Uterus (tissue), 3 donors: ENCODE measurements at regions not wholly inside any gene's neighbourhood (a gene's known extent, or its start where the extent isn't known, plus 50 kb on each side); places are given as distances from the start of the nearest gene placed in this dataset.
A peak's percentile ranks its signal among the peaks of the same experiment; 100 is the strongest.

Experiments
- DNase-seq, 2 donors: peaks; one replicate each; pipeline ENCODE4 v3.0.0-alpha.2; 2019 to 2020
- H3K27ac ChIP-seq, 2 donors: fragments of 200-600 bp; sonication (generic); 1 replicate in 1 of 2; 2 replicates in 1 of 2; pipeline ENCODE4 v1.5.1; 2016 to 2018
- H3K27me3 ChIP-seq, 2 donors: fragments of 200-600 bp; sonication (generic); one replicate each; pipeline ENCODE4 v1.5.1; 2018 to 2019; ENCODE audit warnings: control low read depth in 1 of 2
- H3K36me3 ChIP-seq, 2 donors: fragments of 200-600 bp; sonication (generic); one replicate each; pipeline ENCODE4 v1.5.1; 2019; ENCODE audit warnings: control low read depth in 1 of 2
- H3K4me1 ChIP-seq, 2 donors: fragments of 200-600 bp; sonication (generic); one replicate each; pipeline ENCODE4 v1.5.1; 2018 to 2019; ENCODE audit warnings: control low read depth in 1 of 2
- H3K4me3 ChIP-seq, 2 donors: fragments of 200-600 bp; sonication (generic); 1 replicate in 1 of 2; 2 replicates in 1 of 2; pipeline ENCODE4 v1.5.1; 2018 to 2019; ENCODE audit warnings: mild to moderate bottlenecking in 1 of 2
- H3K9me3 ChIP-seq, 2 donors: fragments of 200-600 bp; sonication (generic); one replicate each; pipeline ENCODE4 v1.5.1; 2019; ENCODE audit warnings: control low read depth in 1 of 2
- POLR2A ChIP-seq, 2 donors: fragments of 450-650 bp; IDR thresholded peaks; one replicate each; pipeline ENCODE4 v1.6.1; 2016; ENCODE audit warnings: antibody characterized with exemption in 2 of 2, mild to moderate bottlenecking in 1 of 2, moderate library complexity in 1 of 2
- intact Hi-C: fragments of 100-400 bp; cut with DNase I; formaldehyde crosslinking; loops from one replicate; pipeline ENCODE4 v1.15.1; 2023; ENCODE audit warnings: low total_unique reads
- TF ChIP-seq, protein P1 (sequence below), 4 experiments: fragments of 200-600 bp in 2 of 4; fragments of 450-650 bp in 2 of 4; sonication (generic) in 2 of 4; IDR thresholded peaks; one replicate each; pipeline ENCODE4 v1.5.1; 2016 to 2019; ENCODE audit warnings: antibody characterized with exemption in 4 of 4, mild to moderate bottlenecking in 2 of 4, moderate library complexity in 1 of 4
- donor health status: DM: yes; HTN: yes; CAD: no.

DNA sequence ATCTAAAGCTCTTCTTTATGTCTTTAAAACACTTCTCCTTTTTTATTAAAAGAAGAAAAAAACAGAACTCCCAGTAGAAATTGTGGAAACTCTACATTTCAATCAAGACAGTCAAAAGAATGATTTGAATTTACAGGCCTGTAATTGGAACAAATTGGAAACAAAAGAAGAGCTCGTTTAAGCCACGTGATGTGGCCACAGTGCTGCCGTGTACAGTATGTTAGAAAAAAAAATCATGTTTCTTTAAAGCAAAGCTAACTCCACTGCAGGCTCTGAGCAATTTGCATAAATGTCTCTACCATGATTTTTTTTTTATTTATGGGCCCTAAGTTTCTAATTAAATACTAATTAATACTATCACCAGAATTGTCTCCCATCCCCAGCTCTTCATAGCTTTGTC, 325.6 kb downstream of the ZSWIM6 start:
- no peak overlapping the region for H3K27ac ChIP-seq
- H3K36me3 ChIP-seq = no peaks in the 10 kb centered on the region
- no peaks in the 10 kb centered on the region for H3K27me3 ChIP-seq
- no peaks in the 10 kb centered on the region for H3K4me1 ChIP-seq
- no peak for DNase-seq
- H3K9me3 ChIP-seq = no peaks in the 10 kb centered on the region
- intact Hi-C loops = no loop called here
- H3K4me3 ChIP-seq = no peak overlapping the region
- TF ChIP-seq POLR2A (IDR thresholded peaks at IDR 0.05) = no peak
- TF ChIP-seq, protein P1, sequence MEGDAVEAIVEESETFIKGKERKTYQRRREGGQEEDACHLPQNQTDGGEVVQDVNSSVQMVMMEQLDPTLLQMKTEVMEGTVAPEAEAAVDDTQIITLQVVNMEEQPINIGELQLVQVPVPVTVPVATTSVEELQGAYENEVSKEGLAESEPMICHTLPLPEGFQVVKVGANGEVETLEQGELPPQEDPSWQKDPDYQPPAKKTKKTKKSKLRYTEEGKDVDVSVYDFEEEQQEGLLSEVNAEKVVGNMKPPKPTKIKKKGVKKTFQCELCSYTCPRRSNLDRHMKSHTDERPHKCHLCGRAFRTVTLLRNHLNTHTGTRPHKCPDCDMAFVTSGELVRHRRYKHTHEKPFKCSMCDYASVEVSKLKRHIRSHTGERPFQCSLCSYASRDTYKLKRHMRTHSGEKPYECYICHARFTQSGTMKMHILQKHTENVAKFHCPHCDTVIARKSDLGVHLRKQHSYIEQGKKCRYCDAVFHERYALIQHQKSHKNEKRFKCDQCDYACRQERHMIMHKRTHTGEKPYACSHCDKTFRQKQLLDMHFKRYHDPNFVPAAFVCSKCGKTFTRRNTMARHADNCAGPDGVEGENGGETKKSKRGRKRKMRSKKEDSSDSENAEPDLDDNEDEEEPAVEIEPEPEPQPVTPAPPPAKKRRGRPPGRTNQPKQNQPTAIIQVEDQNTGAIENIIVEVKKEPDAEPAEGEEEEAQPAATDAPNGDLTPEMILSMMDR (IDR thresholded peaks at IDR 0.05) = no peak

DNA sequence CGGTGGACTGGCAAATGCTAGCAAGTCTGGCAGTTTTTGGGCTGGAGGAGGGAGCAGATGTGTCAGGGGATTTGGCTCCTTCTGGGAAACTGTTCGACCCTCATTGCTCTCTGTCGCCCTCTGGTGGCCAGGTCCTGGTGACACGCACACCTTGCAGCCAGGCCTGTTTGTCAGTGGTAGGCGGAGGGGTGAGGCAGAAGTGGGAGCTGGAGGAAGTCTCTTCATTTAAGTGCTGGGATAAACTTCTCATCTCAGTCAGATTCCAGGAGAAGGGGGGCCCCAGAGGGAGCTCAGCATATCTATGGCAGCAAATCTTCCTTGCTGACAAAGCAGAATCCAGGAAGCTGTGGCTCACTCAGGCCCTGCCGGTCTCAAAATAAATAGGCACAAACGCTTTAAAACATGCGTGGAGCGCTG, 326.5 kb downstream of the ZSWIM6 start:
- intact Hi-C loops = no loop called here
- peak; percentile 67 for DNase-seq
- H3K27ac ChIP-seq = no peak overlapping the region
- TF ChIP-seq, protein P1 (IDR thresholded peaks at IDR 0.05) = peak; percentile 69 to 83 (median 76)
- no peak for TF ChIP-seq POLR2A (IDR thresholded peaks at IDR 0.05)
- H3K27me3 ChIP-seq = no peaks in the 10 kb centered on the region
- no peaks in the 10 kb centered on the region for H3K9me3 ChIP-seq
- no peaks in the 10 kb centered on the region for H3K36me3 ChIP-seq
- H3K4me1 ChIP-seq = no peaks in the 10 kb centered on the region
- no peak overlapping the region for H3K4me3 ChIP-seq

DNA sequence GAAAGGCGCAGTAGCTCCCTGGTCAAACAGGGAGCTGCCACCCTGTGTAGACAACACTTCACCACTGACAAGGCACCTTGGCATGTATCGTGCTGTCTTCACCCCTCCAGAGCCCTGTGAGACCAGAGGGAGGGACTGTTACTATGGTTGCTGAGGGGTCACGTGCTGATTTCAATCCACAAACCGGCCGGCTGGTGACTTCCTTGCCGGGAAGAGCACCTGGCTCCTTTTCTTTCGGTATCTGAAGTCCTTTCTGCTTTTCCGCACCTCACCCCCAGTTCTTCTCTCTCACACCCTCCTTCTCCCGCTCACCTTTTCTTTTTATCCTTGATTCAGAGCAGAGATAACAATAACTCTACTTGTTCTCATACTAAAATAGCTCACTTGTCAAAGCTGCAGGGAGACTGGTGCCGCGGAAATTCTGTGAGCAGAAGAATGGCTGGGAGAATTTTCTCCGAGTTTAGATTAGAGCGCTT, 327.2 kb downstream of the ZSWIM6 start:
- H3K27me3 ChIP-seq = no peaks in the 10 kb centered on the region
- no peak overlapping the region for H3K4me3 ChIP-seq
- H3K36me3 ChIP-seq = no peaks in the 10 kb centered on the region
- no peak overlapping the region for H3K27ac ChIP-seq
- no peak for DNase-seq
- TF ChIP-seq, protein P1 (IDR thresholded peaks at IDR 0.05) = no peak
- no peak for TF ChIP-seq POLR2A (IDR thresholded peaks at IDR 0.05)
- intact Hi-C loops = no loop called here
- no peaks in the 10 kb centered on the region for H3K4me1 ChIP-seq
- no peaks in the 10 kb centered on the region for H3K9me3 ChIP-seq

DNA sequence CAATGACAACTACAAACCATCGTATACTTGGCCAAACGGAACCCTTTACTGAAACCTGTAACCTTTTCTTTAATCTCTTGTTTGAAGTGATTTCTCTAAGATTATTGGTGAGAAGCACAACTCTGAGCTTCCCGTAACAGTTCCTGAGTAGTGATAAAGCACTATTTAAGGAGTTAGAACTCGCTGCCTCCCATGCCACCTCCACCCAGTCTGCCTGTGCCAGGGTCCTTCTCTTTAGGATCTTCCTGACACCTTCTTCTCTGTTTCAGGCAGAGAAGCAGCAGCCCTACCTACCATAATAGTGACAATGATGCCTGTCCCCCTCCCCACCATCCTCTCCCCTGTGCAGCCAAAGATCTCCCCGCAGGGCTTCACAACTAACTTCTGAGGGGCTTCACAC, 330.6 kb downstream of the ZSWIM6 start:
- intact Hi-C loops = no loop called here
- DNase-seq = no peak

DNA sequence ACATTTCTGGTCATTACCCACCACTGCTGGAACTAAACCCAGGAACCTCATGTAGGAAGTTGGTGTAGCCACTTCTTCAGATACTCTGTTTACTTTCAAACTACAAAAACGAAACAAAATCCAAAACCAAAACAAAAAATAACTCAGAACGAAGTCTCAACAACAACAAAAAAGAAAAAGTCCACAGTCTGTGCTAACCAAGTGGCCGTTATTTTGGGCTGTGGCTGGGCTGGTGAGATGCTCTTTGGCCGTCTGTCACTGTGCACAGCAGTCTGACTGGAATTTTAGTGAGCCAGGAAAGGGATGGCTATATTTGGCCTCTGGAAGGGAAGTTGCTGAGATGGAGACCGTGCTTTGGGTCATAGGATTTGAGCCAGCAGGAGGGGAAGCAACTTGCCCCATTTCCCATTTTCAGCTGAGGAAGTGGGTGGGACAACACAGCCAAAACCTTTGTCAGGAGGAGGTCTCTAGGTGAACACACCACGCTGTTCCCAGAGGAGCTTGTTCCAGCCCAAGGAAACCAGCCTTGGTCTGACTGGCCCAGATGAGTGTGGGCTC, 334.1 kb downstream of the ZSWIM6 start:
- intact Hi-C loops = no loop called here
- Histone ChIP-seq H3K27me3 (no peaks in the 10 kb centered on the region), H3K4me3 (no peak overlapping the region), H3K9me3 (no peaks in the 10 kb centered on the region), H3K27ac (no peak overlapping the region), H3K36me3 (no peaks in the 10 kb centered on the region), H3K4me1 (no peaks in the 10 kb centered on the region)
- no peak for DNase-seq
- TF ChIP-seq, protein P1 (IDR thresholded peaks at IDR 0.05) = no peak
- TF ChIP-seq POLR2A (IDR thresholded peaks at IDR 0.05) = no peak

More for the DNA sequence above, 330.6 kb downstream of the ZSWIM6 start:
- Histone ChIP-seq H3K27me3 (no peaks in the 10 kb centered on the region), H3K36me3 (no peaks in the 10 kb centered on the region), H3K4me1 (no peaks in the 10 kb centered on the region), H3K27ac (no peak overlapping the region), H3K9me3 (no peaks in the 10 kb centered on the region), H3K4me3 (no peak overlapping the region)
- no peak for TF ChIP-seq POLR2A (IDR thresholded peaks at IDR 0.05)
- TF ChIP-seq, protein P1 (IDR thresholded peaks at IDR 0.05) = no peak
